Bronchial epithelial cell (primary cell): ENCODE measurements at regions not wholly inside any gene's neighbourhood (a gene's known extent, or its start where the extent isn't known, plus 50 kb on each side); places are given as distances from the start of the nearest gene placed in this dataset.
"Not testable (repeated sequence)": the region's sequence is repeated elsewhere in the genome, so short reads cannot be mapped to it uniquely, and the experiment has no call there.

Source experiments
- DNase-seq: peaks from one replicate; pipeline ENCODE4 v3.0.0-alpha.2; 2010; ENCODE audit warnings: low read depth
- FAIRE-seq: peaks from 2 replicates; lab custom pipeline; 2011; peaks lifted over from hg19 to GRCh38; lab: Jason Lieb, UNC
- H3K27me3 ChIP-seq: 2 replicates; pipeline ENCODE4 v1.5.1; 2011; ENCODE audit warnings: low read length; ENCODE audit not compliant: control insufficient read depth, insufficient read depth
- H3K36me3 ChIP-seq: 2 replicates; pipeline ENCODE4 v1.5.1; 2011; ENCODE audit warnings: low read length; ENCODE audit not compliant: control insufficient read depth, insufficient read depth
- H3K4me3 ChIP-seq: 2 replicates; pipeline ENCODE4 v1.5.1; 2011; ENCODE audit warnings: mild to moderate bottlenecking, low read depth, low read length, control low read depth
- TF ChIP-seq, protein P1 (sequence below): IDR thresholded peaks from 2 replicates; pipeline ENCODE4 v1.5.1; 2011; ENCODE audit warnings: mild to moderate bottlenecking, moderate library complexity, low read length, control low read depth, inconsistent platforms; ENCODE audit not compliant: insufficient read depth, severe bottlenecking

GRCh38 chr21:23936224-23936623 lies 1671.1 kb downstream of the MRPL39 start:
- H3K36me3 ChIP-seq, result no peaks in the 10 kb centered on the region
- no peak overlapping the region for H3K4me3 ChIP-seq
- no peaks in the 10 kb centered on the region for H3K27me3 ChIP-seq
- DNase-seq, result no peak
- TF ChIP-seq, protein P1, sequence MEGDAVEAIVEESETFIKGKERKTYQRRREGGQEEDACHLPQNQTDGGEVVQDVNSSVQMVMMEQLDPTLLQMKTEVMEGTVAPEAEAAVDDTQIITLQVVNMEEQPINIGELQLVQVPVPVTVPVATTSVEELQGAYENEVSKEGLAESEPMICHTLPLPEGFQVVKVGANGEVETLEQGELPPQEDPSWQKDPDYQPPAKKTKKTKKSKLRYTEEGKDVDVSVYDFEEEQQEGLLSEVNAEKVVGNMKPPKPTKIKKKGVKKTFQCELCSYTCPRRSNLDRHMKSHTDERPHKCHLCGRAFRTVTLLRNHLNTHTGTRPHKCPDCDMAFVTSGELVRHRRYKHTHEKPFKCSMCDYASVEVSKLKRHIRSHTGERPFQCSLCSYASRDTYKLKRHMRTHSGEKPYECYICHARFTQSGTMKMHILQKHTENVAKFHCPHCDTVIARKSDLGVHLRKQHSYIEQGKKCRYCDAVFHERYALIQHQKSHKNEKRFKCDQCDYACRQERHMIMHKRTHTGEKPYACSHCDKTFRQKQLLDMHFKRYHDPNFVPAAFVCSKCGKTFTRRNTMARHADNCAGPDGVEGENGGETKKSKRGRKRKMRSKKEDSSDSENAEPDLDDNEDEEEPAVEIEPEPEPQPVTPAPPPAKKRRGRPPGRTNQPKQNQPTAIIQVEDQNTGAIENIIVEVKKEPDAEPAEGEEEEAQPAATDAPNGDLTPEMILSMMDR, result no peak
- FAIRE-seq, result no peak

DNA sequence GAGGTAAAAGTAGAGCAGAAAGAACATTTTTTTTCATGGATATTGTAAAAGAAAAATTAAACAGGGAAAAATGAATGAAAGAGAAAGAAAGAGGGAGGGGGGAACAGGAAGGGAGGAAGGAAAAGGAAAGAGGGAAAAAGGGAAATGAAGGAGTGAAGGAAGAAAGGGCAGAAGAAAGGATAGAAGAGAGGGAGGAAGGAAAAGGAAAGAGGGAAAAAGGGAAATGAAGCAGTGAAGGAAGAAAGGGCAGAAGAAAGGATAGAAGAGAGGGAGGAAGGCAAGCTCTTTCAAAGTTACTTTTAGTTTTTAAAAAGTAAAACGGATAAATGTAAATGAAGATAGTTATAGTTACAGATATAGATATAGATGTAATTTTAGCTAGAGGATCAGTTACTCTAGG lies 1676.7 kb downstream of the MRPL39 start:
- TF ChIP-seq, protein P1, result no peak
- Histone ChIP-seq H3K27me3 (no peaks in the 10 kb centered on the region), H3K36me3 (no peaks in the 10 kb centered on the region), H3K4me3 (no peak overlapping the region)
- no peak for DNase-seq
- no peak for FAIRE-seq

DNA sequence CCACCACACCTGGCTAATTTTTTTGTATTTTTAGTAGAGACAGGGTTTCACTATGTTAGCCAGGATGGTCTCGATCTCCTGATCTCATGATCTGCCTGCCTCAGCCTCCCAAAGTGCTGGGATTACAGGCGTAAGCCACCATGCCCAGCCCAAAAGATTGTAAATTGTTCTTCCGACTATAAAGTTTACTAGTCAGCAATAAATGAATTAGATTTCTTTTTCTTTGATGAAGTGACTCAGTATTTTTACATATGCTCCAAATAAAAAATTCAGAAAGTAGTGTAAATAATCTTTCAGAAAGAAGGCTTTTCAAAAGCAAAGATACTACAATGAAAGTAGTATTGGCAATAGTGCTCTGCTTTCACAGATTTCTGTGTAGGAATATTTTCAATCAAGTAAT lies 1680.9 kb downstream of the MRPL39 start:
- H3K36me3 ChIP-seq, H3K4me3 ChIP-seq, DNase-seq, FAIRE-seq, H3K27me3 ChIP-seq: not testable (repeated sequence)

DNA sequence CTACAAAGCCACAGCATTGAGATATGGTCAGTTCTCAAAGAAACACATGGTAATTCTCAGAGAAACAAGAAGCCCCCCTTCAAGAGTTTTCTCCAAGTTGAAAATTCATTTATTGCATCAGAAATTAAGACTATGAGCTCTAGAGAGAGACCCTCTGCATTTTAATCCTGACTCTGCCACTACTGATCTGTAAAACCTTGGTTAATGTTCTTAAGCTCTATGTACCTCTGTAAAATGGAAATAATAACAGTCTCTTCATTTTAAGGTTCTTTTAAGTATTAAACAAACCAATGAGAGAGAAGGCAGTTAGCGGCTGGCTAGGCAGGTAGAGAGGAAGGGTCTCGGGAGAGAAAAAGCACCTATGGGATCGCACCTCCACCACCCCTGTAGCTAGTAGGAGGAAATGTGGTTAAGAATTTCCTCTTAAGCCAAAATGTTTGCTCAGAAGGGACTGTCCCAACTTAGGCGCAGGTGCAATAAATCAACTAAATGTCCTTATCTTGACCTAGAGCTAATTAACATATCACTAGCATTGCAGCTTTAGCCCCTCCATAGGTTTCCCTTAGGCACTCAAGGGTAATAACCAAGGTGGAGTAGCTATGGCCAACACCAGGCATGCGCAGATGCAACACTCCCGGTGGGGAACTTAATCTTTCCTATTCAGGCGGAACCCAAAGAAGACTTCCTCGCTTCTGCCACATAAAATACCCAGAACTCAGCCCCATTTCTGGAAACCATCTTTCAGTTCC lies 1685.4 kb downstream of the MRPL39 start:
- no peak overlapping the region for H3K4me3 ChIP-seq
- DNase-seq, result no peak
- no peak for FAIRE-seq
- TF ChIP-seq, protein P1, result no peak
- no peaks in the 10 kb centered on the region for H3K36me3 ChIP-seq
- no peaks in the 10 kb centered on the region for H3K27me3 ChIP-seq

DNA sequence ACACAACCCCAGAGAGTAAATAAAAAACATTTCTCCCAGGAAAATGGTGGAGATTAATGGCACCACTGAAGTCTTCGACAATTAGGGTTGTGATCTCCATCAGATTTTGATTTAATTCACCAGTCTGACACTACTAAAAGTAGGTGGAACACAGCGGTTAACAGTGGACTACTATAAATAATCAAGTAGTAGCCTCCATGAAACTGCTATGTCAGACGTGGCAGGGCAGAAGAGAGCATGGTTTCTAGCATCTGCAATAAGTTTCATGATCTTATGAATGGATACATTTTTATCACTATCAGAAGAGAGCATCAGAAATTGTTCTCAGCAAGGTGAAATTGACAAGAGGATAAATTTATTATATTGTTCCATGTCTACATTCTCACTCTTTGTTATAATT lies 1706.6 kb downstream of the MRPL39 start:
- FAIRE-seq (no peak), DNase-seq (no peak)
- Histone ChIP-seq H3K27me3 (no peaks in the 10 kb centered on the region), H3K36me3 (no peaks in the 10 kb centered on the region), H3K4me3 (no peak overlapping the region)
- TF ChIP-seq, protein P1, result no peak

DNA sequence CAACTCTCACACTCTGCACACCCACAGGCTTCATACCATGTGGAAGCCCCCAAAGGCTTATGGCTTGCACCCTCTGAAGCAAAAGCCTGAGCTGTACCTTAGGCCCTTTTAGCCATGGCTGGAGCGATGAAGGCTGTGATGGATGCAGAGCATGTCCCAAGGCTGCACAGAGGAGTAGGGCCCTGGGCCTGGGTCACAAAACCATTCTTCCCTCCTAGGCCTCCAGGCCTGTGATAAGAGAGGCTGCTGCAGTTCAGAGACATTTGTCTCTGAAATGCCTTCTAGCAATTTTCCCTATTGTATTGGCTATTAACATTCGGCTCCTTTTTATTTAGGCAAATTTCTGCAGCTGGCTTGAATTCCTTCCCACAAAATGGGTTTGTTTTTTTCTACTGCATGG lies 1707.7 kb downstream of the MRPL39 start:
- Histone ChIP-seq H3K27me3 (no peaks in the 10 kb centered on the region), H3K4me3 (no peak overlapping the region), H3K36me3 (no peaks in the 10 kb centered on the region)
- FAIRE-seq, result no peak
- TF ChIP-seq, protein P1, result no peak
- no peak for DNase-seq
